WTC11 (cell line): ENCODE measurements at regions not wholly inside any gene's neighbourhood (a gene's known extent, or its start where the extent isn't known, plus 50 kb on each side); places are given as distances from the start of the nearest gene placed in this dataset.

Source experiments
- ATAC-seq: fragments of 200-7000 bp; cut with Tn5 transposase; 2 replicates; pipeline ENCODE4 v1.10.0; 2021; ENCODE audit warnings: mild to moderate bottlenecking, moderate library complexity
- CTCF ChIA-PET: fragments of 300-600 bp; sonication (Branson Sonifier 250); formaldehyde crosslinking; loops from one replicate; lab custom pipeline; 2021; ENCODE audit warnings: antibody characterized with exemption; lab: Charles Lee
- POLR2A ChIA-PET: fragments of 350-600 bp; sonication (Branson Sonifier 250); formaldehyde crosslinking; loops from one replicate; lab custom pipeline; 2021; ENCODE audit warnings: antibody characterized with exemption; lab: Charles Lee
- DNase-seq: peaks from one replicate; pipeline ENCODE4 v3.0.0; 2021; ENCODE audit warnings: low spot score
- H3K27ac Mint-ChIP-seq: 2 replicates; pipeline ENCODE4 v1.8.0; 2021; ENCODE audit warnings: mixed read lengths
- H3K27me3 Mint-ChIP-seq: 2 replicates; pipeline ENCODE4 v1.8.0; 2021; ENCODE audit warnings: low read depth, mild to moderate bottlenecking, moderate library complexity, mixed read lengths
- H3K36me3 Mint-ChIP-seq: 2 replicates; pipeline ENCODE4 v1.8.0; 2021; ENCODE audit warnings: mixed read lengths
- H3K4me1 Mint-ChIP-seq: 2 replicates; pipeline ENCODE4 v1.8.0; 2022; ENCODE audit warnings: mixed read lengths
- H3K4me3 Mint-ChIP-seq: 2 replicates; pipeline ENCODE4 v1.8.0; 2021; ENCODE audit warnings: mild to moderate bottlenecking, moderate library complexity, mixed read lengths
- H3K9me3 Mint-ChIP-seq: 2 replicates; pipeline ENCODE4 v1.8.0; 2021; ENCODE audit warnings: mixed read lengths
- AFF4 ChIP-seq: sonication (generic); formaldehyde crosslinking; IDR thresholded peaks from 2 replicates; pipeline ENCODE4 v1.8.1; 2023; ENCODE audit warnings: mild to moderate bottlenecking, missing genetic modification reagents, borderline replicate concordance
- ATF3 ChIP-seq: sonication (generic); formaldehyde crosslinking; conservative IDR thresholded peaks from 2 replicates; pipeline ENCODE4 v1.8.1; 2022; ENCODE audit warnings: mild to moderate bottlenecking, missing genetic modification reagents
- GABPB1 ChIP-seq: sonication (generic); formaldehyde crosslinking; IDR thresholded peaks from 2 replicates; pipeline ENCODE4 v1.8.1; 2023; ENCODE audit warnings: mild to moderate bottlenecking, missing genetic modification reagents
- GTF2I ChIP-seq: fragments of 250-450 bp; sonication (Bioruptor Pico); conservative IDR thresholded peaks from 2 replicates; pipeline ENCODE4 v1.4.0; 2021; ENCODE audit warnings: mild to moderate bottlenecking
- NFATC4 ChIP-seq: fragments of 250-450 bp; sonication (Bioruptor Pico); IDR thresholded peaks from 2 replicates; pipeline ENCODE4 v1.9.0; 2021; ENCODE audit warnings: mild to moderate bottlenecking
- NFYB ChIP-seq: sonication (generic); formaldehyde crosslinking; conservative IDR thresholded peaks from 2 replicates; pipeline ENCODE4 v1.8.0; 2022; ENCODE audit warnings: low read depth, missing genetic modification reagents
- NR3C1 ChIP-seq: sonication (generic); formaldehyde crosslinking; conservative IDR thresholded peaks from 2 replicates; pipeline ENCODE4 v1.8.1; 2023; ENCODE audit warnings: low read depth, mild to moderate bottlenecking, missing genetic modification reagents
- RELA ChIP-seq: sonication (generic); formaldehyde crosslinking; IDR thresholded peaks from 2 replicates; pipeline ENCODE4 v1.8.1; 2022; ENCODE audit warnings: missing genetic modification reagents, mild to moderate bottlenecking, borderline replicate concordance
- SMAD3 ChIP-seq: sonication (generic); formaldehyde crosslinking; IDR thresholded peaks from 2 replicates; pipeline ENCODE4 v1.8.0; 2022; ENCODE audit warnings: missing genetic modification reagents, mild to moderate bottlenecking, borderline replicate concordance
- SOX15 ChIP-seq: fragments of 250-450 bp; sonication (Bioruptor Pico); IDR thresholded peaks from 2 replicates; pipeline ENCODE4 v1.9.0; 2021; ENCODE audit warnings: mild to moderate bottlenecking
- USF2 ChIP-seq: sonication (generic); formaldehyde crosslinking; IDR thresholded peaks from 2 replicates; pipeline ENCODE4 v1.8.1; 2023; ENCODE audit warnings: mild to moderate bottlenecking, missing genetic modification reagents, moderate library complexity
- ZNF317 ChIP-seq: sonication (generic); formaldehyde crosslinking; IDR thresholded peaks from 2 replicates; pipeline ENCODE4 v1.8.1; 2023; ENCODE audit warnings: low read depth, mild to moderate bottlenecking, moderate library complexity, missing genetic modification reagents, borderline replicate concordance
- ZNF671 ChIP-seq: fragments of 250-450 bp; sonication (Bioruptor Pico); IDR thresholded peaks from 2 replicates; pipeline ENCODE4 v1.8.0; 2021; ENCODE audit warnings: mild to moderate bottlenecking
- TF ChIP-seq, protein P1 (sequence below): sonication (generic); formaldehyde crosslinking; IDR thresholded peaks from 2 replicates; pipeline ENCODE4 v1.8.1; 2023; ENCODE audit warnings: mild to moderate bottlenecking, missing genetic modification reagents
- TF ChIP-seq, protein P2 (sequence below): sonication (generic); formaldehyde crosslinking; IDR thresholded peaks from 2 replicates; pipeline ENCODE4 v1.8.1; 2022; ENCODE audit warnings: mild to moderate bottlenecking, missing genetic modification reagents, moderate library complexity, borderline replicate concordance
- TF ChIP-seq, protein P3 (sequence below): fragments of 250-450 bp; sonication (Bioruptor Pico); conservative IDR thresholded peaks from 2 replicates; pipeline ENCODE4 v1.9.0; 2021; ENCODE audit warnings: mild to moderate bottlenecking
- TF ChIP-seq, protein P4 (sequence below): fragments of 250-450 bp; sonication (Bioruptor Pico); IDR thresholded peaks from 2 replicates; pipeline ENCODE4 v1.9.0; 2021; ENCODE audit warnings: mild to moderate bottlenecking, borderline replicate concordance
- TF ChIP-seq, protein P5 (sequence below): fragments of 250-450 bp; sonication (Bioruptor Pico); IDR thresholded peaks from 2 replicates; pipeline ENCODE4 v1.8.0; 2021; ENCODE audit warnings: mild to moderate bottlenecking
- TF ChIP-seq, protein P6 (sequence below): fragments of 250-450 bp; sonication (Bioruptor Pico); IDR thresholded peaks from 2 replicates; pipeline ENCODE4 v2.1.2; 2022; ENCODE audit warnings: mild to moderate bottlenecking, moderate library complexity

GRCh38 chr2:143823296-143823695 is 694.1 kb downstream of the ARHGAP15 start (continued):
- TF ChIP-seq, protein P1, sequence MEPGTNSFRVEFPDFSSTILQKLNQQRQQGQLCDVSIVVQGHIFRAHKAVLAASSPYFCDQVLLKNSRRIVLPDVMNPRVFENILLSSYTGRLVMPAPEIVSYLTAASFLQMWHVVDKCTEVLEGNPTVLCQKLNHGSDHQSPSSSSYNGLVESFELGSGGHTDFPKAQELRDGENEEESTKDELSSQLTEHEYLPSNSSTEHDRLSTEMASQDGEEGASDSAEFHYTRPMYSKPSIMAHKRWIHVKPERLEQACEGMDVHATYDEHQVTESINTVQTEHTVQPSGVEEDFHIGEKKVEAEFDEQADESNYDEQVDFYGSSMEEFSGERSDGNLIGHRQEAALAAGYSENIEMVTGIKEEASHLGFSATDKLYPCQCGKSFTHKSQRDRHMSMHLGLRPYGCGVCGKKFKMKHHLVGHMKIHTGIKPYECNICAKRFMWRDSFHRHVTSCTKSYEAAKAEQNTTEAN (CRISPR knock-in tag), result no peak
- TF ChIP-seq SMAD3 (CRISPR knock-in tag) (no peak), SOX15 (CRISPR knock-in tag) (no peak), USF2 (CRISPR knock-in tag) (no peak), ATF3 (CRISPR knock-in tag) (no peak)
- TF ChIP-seq, protein P2, sequence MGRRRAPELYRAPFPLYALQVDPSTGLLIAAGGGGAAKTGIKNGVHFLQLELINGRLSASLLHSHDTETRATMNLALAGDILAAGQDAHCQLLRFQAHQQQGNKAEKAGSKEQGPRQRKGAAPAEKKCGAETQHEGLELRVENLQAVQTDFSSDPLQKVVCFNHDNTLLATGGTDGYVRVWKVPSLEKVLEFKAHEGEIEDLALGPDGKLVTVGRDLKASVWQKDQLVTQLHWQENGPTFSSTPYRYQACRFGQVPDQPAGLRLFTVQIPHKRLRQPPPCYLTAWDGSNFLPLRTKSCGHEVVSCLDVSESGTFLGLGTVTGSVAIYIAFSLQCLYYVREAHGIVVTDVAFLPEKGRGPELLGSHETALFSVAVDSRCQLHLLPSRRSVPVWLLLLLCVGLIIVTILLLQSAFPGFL, result no peak
- TF ChIP-seq, protein P3, sequence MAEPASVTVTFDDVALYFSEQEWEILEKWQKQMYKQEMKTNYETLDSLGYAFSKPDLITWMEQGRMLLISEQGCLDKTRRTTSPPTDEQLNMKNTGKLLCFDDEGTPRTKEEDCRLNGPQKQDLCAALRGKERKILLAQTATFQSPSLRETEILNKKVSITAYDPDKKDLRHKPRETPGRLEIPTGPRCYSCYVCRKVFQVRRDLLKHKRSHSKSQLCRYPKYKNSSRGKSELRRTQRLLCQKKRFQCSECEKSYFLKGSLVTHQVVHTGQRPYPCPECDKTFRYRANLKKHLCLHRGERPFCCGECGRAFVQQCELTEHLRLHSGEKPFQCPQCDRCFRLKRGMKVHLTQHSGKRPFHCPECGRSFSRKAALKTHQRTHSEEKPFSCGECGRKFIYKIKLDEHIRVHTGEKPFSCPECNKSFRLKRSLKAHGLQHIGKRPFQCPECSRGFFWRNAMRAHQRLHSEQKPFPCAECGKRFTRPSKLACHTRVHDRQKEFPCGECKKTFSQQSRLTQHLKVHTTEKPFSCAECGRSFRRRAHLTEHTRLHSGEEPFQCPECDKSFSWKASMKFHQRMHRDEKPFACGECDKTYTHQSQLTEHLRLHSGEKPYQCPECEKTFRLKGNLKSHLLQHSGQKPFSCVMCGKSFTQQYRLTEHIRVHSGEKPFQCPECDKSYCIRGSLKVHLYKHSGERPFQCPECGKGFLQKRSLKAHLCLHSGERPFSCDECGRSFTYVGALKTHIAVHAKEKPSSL (CRISPR knock-in tag), result no peak
- TF ChIP-seq, protein P4, sequence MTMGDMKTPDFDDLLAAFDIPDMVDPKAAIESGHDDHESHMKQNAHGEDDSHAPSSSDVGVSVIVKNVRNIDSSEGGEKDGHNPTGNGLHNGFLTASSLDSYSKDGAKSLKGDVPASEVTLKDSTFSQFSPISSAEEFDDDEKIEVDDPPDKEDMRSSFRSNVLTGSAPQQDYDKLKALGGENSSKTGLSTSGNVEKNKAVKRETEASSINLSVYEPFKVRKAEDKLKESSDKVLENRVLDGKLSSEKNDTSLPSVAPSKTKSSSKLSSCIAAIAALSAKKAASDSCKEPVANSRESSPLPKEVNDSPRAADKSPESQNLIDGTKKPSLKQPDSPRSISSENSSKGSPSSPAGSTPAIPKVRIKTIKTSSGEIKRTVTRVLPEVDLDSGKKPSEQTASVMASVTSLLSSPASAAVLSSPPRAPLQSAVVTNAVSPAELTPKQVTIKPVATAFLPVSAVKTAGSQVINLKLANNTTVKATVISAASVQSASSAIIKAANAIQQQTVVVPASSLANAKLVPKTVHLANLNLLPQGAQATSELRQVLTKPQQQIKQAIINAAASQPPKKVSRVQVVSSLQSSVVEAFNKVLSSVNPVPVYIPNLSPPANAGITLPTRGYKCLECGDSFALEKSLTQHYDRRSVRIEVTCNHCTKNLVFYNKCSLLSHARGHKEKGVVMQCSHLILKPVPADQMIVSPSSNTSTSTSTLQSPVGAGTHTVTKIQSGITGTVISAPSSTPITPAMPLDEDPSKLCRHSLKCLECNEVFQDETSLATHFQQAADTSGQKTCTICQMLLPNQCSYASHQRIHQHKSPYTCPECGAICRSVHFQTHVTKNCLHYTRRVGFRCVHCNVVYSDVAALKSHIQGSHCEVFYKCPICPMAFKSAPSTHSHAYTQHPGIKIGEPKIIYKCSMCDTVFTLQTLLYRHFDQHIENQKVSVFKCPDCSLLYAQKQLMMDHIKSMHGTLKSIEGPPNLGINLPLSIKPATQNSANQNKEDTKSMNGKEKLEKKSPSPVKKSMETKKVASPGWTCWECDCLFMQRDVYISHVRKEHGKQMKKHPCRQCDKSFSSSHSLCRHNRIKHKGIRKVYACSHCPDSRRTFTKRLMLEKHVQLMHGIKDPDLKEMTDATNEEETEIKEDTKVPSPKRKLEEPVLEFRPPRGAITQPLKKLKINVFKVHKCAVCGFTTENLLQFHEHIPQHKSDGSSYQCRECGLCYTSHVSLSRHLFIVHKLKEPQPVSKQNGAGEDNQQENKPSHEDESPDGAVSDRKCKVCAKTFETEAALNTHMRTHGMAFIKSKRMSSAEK (CRISPR knock-in tag), result no peak

GRCh38 chr2:143822736-143823135 is 693.5 kb downstream of the ARHGAP15 start:
- H3K27me3 Mint-ChIP-seq, result no peaks in the 10 kb centered on the region; the same call in 1 of the 2 replicates
- CTCF ChIA-PET, result interaction anchor here (0.6 kb wide), 1 partner anchor 22 kb away, joined by 4 read pairs; no protein-coding TSS in a partner anchor
- TF ChIP-seq NFATC4 (no peak), GABPB1 (CRISPR knock-in tag) (no peak), RELA (no peak), GTF2I (CRISPR knock-in tag) (no peak), NR3C1 (no peak), AFF4 (CRISPR knock-in tag) (no peak), NFYB (CRISPR knock-in tag) (no peak), ZNF671 (no peak), ZNF317 (CRISPR knock-in tag) (no peak)
- TF ChIP-seq, protein P5, sequence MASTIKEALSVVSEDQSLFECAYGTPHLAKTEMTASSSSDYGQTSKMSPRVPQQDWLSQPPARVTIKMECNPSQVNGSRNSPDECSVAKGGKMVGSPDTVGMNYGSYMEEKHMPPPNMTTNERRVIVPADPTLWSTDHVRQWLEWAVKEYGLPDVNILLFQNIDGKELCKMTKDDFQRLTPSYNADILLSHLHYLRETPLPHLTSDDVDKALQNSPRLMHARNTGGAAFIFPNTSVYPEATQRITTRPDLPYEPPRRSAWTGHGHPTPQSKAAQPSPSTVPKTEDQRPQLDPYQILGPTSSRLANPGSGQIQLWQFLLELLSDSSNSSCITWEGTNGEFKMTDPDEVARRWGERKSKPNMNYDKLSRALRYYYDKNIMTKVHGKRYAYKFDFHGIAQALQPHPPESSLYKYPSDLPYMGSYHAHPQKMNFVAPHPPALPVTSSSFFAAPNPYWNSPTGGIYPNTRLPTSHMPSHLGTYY, result no peak
- TF ChIP-seq, protein P6, sequence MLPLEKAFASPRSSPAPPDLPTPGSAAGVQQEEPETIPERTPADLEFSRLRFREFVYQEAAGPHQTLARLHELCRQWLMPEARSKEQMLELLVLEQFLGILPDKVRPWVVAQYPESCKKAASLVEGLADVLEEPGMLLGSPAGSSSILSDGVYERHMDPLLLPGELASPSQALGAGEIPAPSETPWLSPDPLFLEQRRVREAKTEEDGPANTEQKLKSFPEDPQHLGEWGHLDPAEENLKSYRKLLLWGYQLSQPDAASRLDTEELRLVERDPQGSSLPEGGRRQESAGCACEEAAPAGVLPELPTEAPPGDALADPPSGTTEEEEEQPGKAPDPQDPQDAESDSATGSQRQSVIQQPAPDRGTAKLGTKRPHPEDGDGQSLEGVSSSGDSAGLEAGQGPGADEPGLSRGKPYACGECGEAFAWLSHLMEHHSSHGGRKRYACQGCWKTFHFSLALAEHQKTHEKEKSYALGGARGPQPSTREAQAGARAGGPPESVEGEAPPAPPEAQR, result no peak

More at GRCh38 chr2:143822736-143823135, 693.5 kb downstream of the ARHGAP15 start:
- Mint-ChIP-seq H3K9me3 (no peaks in the 10 kb centered on the region), H3K27ac (no peak overlapping the region), H3K36me3 (no peaks in the 10 kb centered on the region), H3K4me3 (no peak overlapping the region), H3K4me1 (peaks cover 57% of the 10 kb centered on the region)
- ATAC-seq (no peak), DNase-seq (no peak)
- POLR2A ChIA-PET, result interaction anchor here (0.7 kb wide), 1 partner anchor 9 kb away, joined by 5 read pairs; no protein-coding TSS in a partner anchor
